Esophagus squamous epithelium (tissue), 5 donors: ENCODE measurements at regions not wholly inside any gene's neighbourhood (a gene's known extent, or its start where the extent isn't known, plus 50 kb on each side); places are given as distances from the start of the nearest gene placed in this dataset.

ENCODE experiments used
- DNase-seq: peaks from one replicate; lab custom pipeline; 2025; lab: John Stamatoyannopoulos, UW
- H3K27ac ChIP-seq, 4 donors: fragments of 200-600 bp; sonication (generic); one replicate each; pipeline ENCODE4 v1.5.1; 2016 to 2019; ENCODE audit warnings: mild to moderate bottlenecking in 1 of 4
- H3K27me3 ChIP-seq, 4 donors: fragments of 200-600 bp; sonication (generic); 1 replicate in 3 of 4; 2 replicates in 1 of 4; pipeline versions ENCODE4 v1.5.1 to v1.6.0; 2017 to 2021; ENCODE audit warnings: antibody characterized with exemption in 1 of 4
- H3K36me3 ChIP-seq, 3 donors: fragments of 200-600 bp; sonication (generic); one replicate each; pipeline ENCODE4 v1.5.1; 2016 to 2019
- H3K4me1 ChIP-seq, 3 donors: fragments of 200-600 bp; sonication (generic); one replicate each; pipeline ENCODE4 v1.5.1; 2017 to 2019
- H3K4me3 ChIP-seq, 4 donors: fragments of 200-600 bp; sonication (generic); 1 replicate in 3 of 4; 2 replicates in 1 of 4; pipeline ENCODE4 v1.5.1; 2016 to 2019; ENCODE audit warnings: mild to moderate bottlenecking in 2 of 4, moderate library complexity in 1 of 4
- H3K9me3 ChIP-seq, 3 donors: fragments of 200-600 bp; sonication (generic); one replicate each; pipeline ENCODE4 v1.5.1; 2016 to 2019
- POLR2A ChIP-seq, 4 donors: fragments of 450-650 bp; IDR thresholded peaks; one replicate each; pipeline ENCODE4 v1.6.1; 2017; ENCODE audit warnings: antibody characterized with exemption in 4 of 4, mild to moderate bottlenecking in 4 of 4, moderate library complexity in 3 of 4
- WGBS, 2 donors: methylation state at CpG; one replicate each; pipeline ENCODE4 v1.1.5; 2018; 5-methylcytosine and 5-hydroxymethylcytosine counted together
- intact Hi-C: fragments of 100-400 bp; cut with DNase I; formaldehyde crosslinking; loops from one replicate; pipeline ENCODE4 v1.15.0; 2022
- TF ChIP-seq, protein P1 (sequence below), 6 experiments: fragments of 450-650 bp in 4 of 6; fragments of 200-600 bp in 2 of 6; sonication (generic) in 2 of 6; IDR thresholded peaks; one replicate each; pipeline ENCODE4 v1.5.1; 2016 to 2019; ENCODE audit warnings: antibody characterized with exemption in 6 of 6, mild to moderate bottlenecking in 4 of 6, moderate library complexity in 4 of 6
- donor health status: DM: yes; HTN: yes; CAD: no.

GRCh38 chr20:39132511-39132910 is 170.4 kb downstream of the DHX35 start:
- H3K36me3 ChIP-seq = no peaks in the 10 kb centered on the region
- no peak for DNase-seq
- H3K27ac ChIP-seq = no peak overlapping the region
- H3K4me1 ChIP-seq = no peaks in the 10 kb centered on the region
- peaks cover 0 to 9% (median 0%) of the 10 kb centered on the region in 4 donors for H3K27me3 ChIP-seq
- H3K9me3 ChIP-seq = no peaks in the 10 kb centered on the region
- WGBS, 2 donors = 84 to 100% methylated on average over 3 to 4 of the region's 5 CpGs
- TF ChIP-seq, protein P1, sequence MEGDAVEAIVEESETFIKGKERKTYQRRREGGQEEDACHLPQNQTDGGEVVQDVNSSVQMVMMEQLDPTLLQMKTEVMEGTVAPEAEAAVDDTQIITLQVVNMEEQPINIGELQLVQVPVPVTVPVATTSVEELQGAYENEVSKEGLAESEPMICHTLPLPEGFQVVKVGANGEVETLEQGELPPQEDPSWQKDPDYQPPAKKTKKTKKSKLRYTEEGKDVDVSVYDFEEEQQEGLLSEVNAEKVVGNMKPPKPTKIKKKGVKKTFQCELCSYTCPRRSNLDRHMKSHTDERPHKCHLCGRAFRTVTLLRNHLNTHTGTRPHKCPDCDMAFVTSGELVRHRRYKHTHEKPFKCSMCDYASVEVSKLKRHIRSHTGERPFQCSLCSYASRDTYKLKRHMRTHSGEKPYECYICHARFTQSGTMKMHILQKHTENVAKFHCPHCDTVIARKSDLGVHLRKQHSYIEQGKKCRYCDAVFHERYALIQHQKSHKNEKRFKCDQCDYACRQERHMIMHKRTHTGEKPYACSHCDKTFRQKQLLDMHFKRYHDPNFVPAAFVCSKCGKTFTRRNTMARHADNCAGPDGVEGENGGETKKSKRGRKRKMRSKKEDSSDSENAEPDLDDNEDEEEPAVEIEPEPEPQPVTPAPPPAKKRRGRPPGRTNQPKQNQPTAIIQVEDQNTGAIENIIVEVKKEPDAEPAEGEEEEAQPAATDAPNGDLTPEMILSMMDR (IDR thresholded peaks at IDR 0.05) = no peak
- TF ChIP-seq POLR2A (IDR thresholded peaks at IDR 0.05) = no peak
- no peak overlapping the region for H3K4me3 ChIP-seq
- intact Hi-C loops = no loop called here

GRCh38 chr20:39132093-39132492 is 169.9 kb downstream of the DHX35 start:
- no peak for DNase-seq

GRCh38 chr20:39130627-39131026 is 168.5 kb downstream of the DHX35 start:
- no peak overlapping the region for H3K4me3 ChIP-seq
- intact Hi-C loops = no loop called here
- no peak for DNase-seq
- H3K4me1 ChIP-seq = no peaks in the 10 kb centered on the region
- no peaks in the 10 kb centered on the region for H3K36me3 ChIP-seq
- no peaks in the 10 kb centered on the region for H3K9me3 ChIP-seq
- no peak for TF ChIP-seq POLR2A (IDR thresholded peaks at IDR 0.05)
- TF ChIP-seq, protein P1 (IDR thresholded peaks at IDR 0.05) = no peak
- no peaks in the 10 kb centered on the region for H3K27me3 ChIP-seq
- WGBS, 2 donors = 77 to 84% methylated on average over 11 to 12 of the region's 12 CpGs
- H3K27ac ChIP-seq = no peak overlapping the region

More at GRCh38 chr20:39132093-39132492, 169.9 kb downstream of the DHX35 start:
- Histone ChIP-seq H3K4me3 (no peak overlapping the region), H3K4me1 (no peaks in the 10 kb centered on the region), H3K36me3 (no peaks in the 10 kb centered on the region), H3K27ac (no peak overlapping the region), H3K27me3 (peaks cover 0 to 4% (median 0%) of the 10 kb centered on the region in 4 donors), H3K9me3 (no peaks in the 10 kb centered on the region)
- intact Hi-C loops = no loop called here
- no peak for TF ChIP-seq POLR2A (IDR thresholded peaks at IDR 0.05)
- TF ChIP-seq, protein P1 (IDR thresholded peaks at IDR 0.05) = no peak

DNA sequence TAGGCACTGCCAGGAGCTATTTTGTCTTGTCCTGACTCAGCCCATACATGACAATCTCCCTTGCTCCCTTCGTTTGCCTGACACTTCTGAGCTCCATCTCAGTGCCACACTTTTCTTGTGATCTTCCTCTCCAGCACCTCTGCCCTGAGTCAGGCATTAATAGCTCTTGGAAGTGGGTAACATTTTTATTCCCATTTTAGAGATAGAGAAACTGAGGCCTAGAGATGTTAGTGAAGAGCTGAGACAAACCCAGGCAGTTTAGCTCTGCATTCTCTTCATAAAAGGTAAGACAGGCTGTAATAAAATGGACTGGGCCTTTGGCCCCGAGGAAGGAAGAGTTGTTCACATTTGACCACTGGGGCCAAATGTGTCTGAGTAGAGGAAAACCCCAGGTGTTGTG is 167.4 kb downstream of the DHX35 start:
- intact Hi-C loops = no loop called here
- H3K36me3 ChIP-seq = no peaks in the 10 kb centered on the region
- 64% methylated on average over 2 of the region's 2 CpGs; no CpG with 5 or more reads in 1 of the 2 donors for WGBS, 2 donors
- no peak for DNase-seq
- no peaks in the 10 kb centered on the region for H3K27me3 ChIP-seq
- H3K4me3 ChIP-seq = no peak overlapping the region
- no peaks in the 10 kb centered on the region for H3K4me1 ChIP-seq
- TF ChIP-seq, protein P1 (IDR thresholded peaks at IDR 0.05) = no peak
- no peak for TF ChIP-seq POLR2A (IDR thresholded peaks at IDR 0.05)
- H3K9me3 ChIP-seq = no peaks in the 10 kb centered on the region
- H3K27ac ChIP-seq = no peak overlapping the region

DNA sequence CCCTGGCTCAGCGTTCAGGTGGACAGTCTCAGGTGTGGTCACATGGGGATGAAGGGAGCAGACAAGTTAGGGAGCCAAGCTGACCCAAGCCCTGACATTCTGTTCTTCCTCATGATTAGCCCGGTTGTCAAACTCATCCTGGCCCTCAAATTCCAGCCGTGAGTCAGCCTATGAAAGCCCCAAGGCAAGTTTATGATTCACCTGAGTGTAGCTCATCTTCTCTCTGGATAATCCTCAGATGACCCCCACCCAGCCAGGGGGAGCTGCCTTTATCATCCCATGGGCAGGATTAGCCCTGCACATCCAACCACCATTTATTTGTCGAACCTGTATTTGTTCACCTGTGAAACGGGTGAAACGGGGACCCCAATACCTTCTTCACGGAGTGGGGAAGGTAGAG is 161.9 kb downstream of the DHX35 start:
- Histone ChIP-seq H3K4me1 (no peaks in the 10 kb centered on the region), H3K27me3 (peaks cover 0 to 47% (median 0%) of the 10 kb centered on the region in 4 donors), H3K36me3 (no peaks in the 10 kb centered on the region), H3K4me3 (no peak overlapping the region), H3K27ac (no peak overlapping the region), H3K9me3 (no peaks in the 10 kb centered on the region)
- intact Hi-C loops = no loop called here
- TF ChIP-seq POLR2A (IDR thresholded peaks at IDR 0.05) = no peak
- TF ChIP-seq, protein P1 (IDR thresholded peaks at IDR 0.05) = no peak
- no peak for DNase-seq
- 56 to 71% methylated on average over 7 of the region's 7 CpGs for WGBS, 2 donors
